Fibroblast of villous mesenchyme (primary cell): ENCODE measurements at regions not wholly inside any gene's neighbourhood (a gene's known extent, or its start where the extent isn't known, plus 50 kb on each side); places are given as distances from the start of the nearest gene placed in this dataset.

Experiments used
- DNase-seq: peaks from one replicate; pipeline ENCODE4 v3.0.0-alpha.2; 2010; ENCODE audit warnings: low read depth
- H3K4me3 ChIP-seq: 2 replicates; pipeline ENCODE4 v1.5.1; 2011; ENCODE audit warnings: low read depth, mild to moderate bottlenecking, low read length
- TF ChIP-seq, protein P1 (sequence below): IDR thresholded peaks from 2 replicates; pipeline ENCODE4 v1.5.1; 2012; ENCODE audit warnings: low read depth, mild to moderate bottlenecking, low read length; ENCODE audit not compliant: insufficient read depth

GRCh38 chr1:203421246-203421645 lies 54.4 kb upstream of the PRELP start:
- no peak for DNase-seq
- TF ChIP-seq, protein P1, sequence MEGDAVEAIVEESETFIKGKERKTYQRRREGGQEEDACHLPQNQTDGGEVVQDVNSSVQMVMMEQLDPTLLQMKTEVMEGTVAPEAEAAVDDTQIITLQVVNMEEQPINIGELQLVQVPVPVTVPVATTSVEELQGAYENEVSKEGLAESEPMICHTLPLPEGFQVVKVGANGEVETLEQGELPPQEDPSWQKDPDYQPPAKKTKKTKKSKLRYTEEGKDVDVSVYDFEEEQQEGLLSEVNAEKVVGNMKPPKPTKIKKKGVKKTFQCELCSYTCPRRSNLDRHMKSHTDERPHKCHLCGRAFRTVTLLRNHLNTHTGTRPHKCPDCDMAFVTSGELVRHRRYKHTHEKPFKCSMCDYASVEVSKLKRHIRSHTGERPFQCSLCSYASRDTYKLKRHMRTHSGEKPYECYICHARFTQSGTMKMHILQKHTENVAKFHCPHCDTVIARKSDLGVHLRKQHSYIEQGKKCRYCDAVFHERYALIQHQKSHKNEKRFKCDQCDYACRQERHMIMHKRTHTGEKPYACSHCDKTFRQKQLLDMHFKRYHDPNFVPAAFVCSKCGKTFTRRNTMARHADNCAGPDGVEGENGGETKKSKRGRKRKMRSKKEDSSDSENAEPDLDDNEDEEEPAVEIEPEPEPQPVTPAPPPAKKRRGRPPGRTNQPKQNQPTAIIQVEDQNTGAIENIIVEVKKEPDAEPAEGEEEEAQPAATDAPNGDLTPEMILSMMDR, result no peak
- H3K4me3 ChIP-seq, result no peak overlapping the region

GRCh38 chr1:203422116-203422515 lies 53.5 kb upstream of the PRELP start:
- H3K4me3 ChIP-seq, result no peak overlapping the region
- no peak for DNase-seq
- TF ChIP-seq, protein P1, result no peak

DNA sequence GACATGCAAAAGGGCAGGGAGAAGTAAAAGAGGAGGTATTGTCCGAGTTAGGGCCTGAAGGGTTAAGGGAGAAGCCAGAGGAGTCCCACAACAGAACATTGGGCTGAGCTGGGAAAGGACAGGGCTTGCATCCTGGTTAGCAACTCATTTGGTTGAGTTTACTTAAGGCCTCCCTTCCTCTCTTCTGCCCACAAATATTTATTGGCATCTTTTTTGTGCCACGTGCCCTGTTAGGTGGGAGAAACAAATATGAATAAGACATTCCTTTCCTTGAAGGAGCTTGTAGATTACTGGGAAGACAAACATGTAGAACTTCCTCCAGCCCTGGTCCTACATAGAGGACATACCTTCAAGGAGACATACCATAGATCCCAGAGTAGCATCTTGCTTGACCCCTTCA lies 53.0 kb upstream of the PRELP start:
- TF ChIP-seq, protein P1, result no peak
- H3K4me3 ChIP-seq, result no peak overlapping the region
- no peak for DNase-seq

GRCh38 chr1:203424285-203424684 lies 51.3 kb upstream of the PRELP start:
- DNase-seq, result no peak
- TF ChIP-seq, protein P1, result no peak
- H3K4me3 ChIP-seq, result no peak overlapping the region

DNA sequence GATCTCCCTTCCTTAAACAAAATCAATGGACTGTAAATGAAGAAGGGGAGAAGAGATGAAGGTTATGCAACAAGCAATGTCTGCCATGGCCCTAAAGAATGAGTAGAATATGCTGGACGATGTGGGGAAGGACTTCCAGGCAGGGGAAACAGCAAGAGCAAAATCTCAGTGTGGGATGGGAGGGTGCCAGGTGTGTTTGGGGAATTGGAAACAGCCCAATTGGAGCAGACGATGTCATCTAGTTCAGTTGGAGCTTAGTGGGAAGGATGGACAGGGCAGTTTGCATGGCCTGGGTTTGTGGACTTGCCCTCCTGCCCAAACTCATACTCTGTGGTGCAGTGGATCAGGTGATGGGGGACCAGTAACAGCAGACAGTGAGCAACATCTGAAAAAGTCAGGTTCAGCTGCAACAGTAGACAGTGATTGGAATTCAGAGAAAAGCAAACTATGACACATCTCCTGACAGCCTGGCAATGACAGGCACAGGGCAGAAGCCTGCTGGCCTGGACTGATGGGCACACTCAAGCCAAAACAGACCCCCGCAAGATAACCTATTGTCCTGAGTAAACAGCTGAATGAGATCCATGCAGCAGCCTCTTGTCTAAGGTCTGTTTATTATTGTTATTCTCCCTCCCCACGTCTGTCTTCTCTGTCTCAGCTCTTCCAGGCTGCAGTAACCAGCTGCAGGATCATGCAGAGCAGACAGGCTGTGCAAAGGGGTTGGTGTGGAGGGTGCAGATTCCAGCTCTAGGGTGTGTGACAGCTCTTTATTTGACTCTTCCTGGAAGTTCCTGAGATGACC lies 50.5 kb upstream of the PRELP start:
- DNase-seq, result no peak
- TF ChIP-seq, protein P1, result no peak
- no peak overlapping the region for H3K4me3 ChIP-seq

DNA sequence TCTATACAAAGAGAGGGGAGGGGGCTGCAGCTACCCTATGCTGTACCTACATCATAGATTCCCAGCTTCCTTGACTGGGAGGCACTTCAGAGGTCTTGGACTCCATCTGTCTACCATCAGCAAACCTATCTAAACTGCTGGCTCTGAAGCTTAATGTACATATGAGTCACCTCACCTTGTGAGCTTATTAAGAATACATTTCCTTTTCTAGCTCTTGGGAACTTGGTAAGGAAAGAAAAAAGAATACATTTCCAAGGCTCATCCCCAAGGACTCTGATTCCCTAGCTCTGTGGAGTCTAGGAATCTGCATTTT lies 50.0 kb upstream of the PRELP start:
- TF ChIP-seq, protein P1, result no peak
- no peak overlapping the region for H3K4me3 ChIP-seq
- DNase-seq, result peak; percentile 32
